SK-N-SH treated with all-trans-retinoic acid at 6 μM for 48 hours (cell line): ENCODE measurements at regions not wholly inside any gene's neighbourhood (a gene's known extent, or its start where the extent isn't known, plus 50 kb on each side); places are given as distances from the start of the nearest gene placed in this dataset.

Experiments used
- ATAC-seq: fragments of 200-7000 bp; cut with Tn5 transposase; 3 replicates; pipeline ENCODE4 v1.9.1; 2020; ENCODE audit warnings: mild to moderate bottlenecking, moderate library complexity
- ARNTL ChIP-seq: fragments of 450-650 bp; formaldehyde crosslinking; IDR thresholded peaks from 2 replicates; pipeline ENCODE4 v1.5.0; 2020; ENCODE audit warnings: low read depth, mild to moderate bottlenecking, moderate library complexity, borderline replicate concordance
- BACH2 ChIP-seq: fragments of 250-450 bp; sonication (Bioruptor Pico); IDR thresholded peaks from 2 replicates; pipeline ENCODE4 v1.9.0; 2021; ENCODE audit warnings: mild to moderate bottlenecking, borderline replicate concordance
- CSDC2 ChIP-seq: fragments of 250-450 bp; sonication (Bioruptor Pico); IDR thresholded peaks from 2 replicates; pipeline ENCODE4 v1.5.0; 2020; ENCODE audit warnings: mild to moderate bottlenecking, moderate library complexity
- ESRRG ChIP-seq: fragments of 250-450 bp; sonication (Bioruptor Pico); IDR thresholded peaks from 2 replicates; pipeline ENCODE4 v1.6.1; 2021; ENCODE audit warnings: mild to moderate bottlenecking
- GLIS3 ChIP-seq: fragments of 250-450 bp; sonication (Bioruptor Pico); IDR thresholded peaks from 2 replicates; pipeline ENCODE4 v1.5.0; 2020; ENCODE audit warnings: mild to moderate bottlenecking, moderate library complexity
- ISL1 ChIP-seq: fragments of 250-450 bp; sonication (Bioruptor Pico); IDR thresholded peaks from 2 replicates; pipeline ENCODE4 v2.1.2; 2022; ENCODE audit warnings: mild to moderate bottlenecking, moderate library complexity
- OSR1 ChIP-seq: fragments of 250-450 bp; sonication (Bioruptor Pico); IDR thresholded peaks from 2 replicates; pipeline ENCODE4 v1.8.0; 2022; ENCODE audit warnings: moderate library complexity, mild to moderate bottlenecking, inconsistent platforms
- RARB ChIP-seq: fragments of 250-450 bp; sonication (Bioruptor Pico); IDR thresholded peaks from 2 replicates; pipeline ENCODE4 v1.8.0; 2021; ENCODE audit warnings: mild to moderate bottlenecking, moderate library complexity
- TCF4 ChIP-seq: fragments of 250-450 bp; sonication (Bioruptor Pico); IDR thresholded peaks from 2 replicates; pipeline ENCODE4 v1.8.0; 2021; ENCODE audit warnings: mild to moderate bottlenecking, moderate library complexity, borderline replicate concordance
- TOX ChIP-seq: fragments of 250-450 bp; sonication (Bioruptor Pico); IDR thresholded peaks from 2 replicates; pipeline ENCODE4 v1.8.0; 2021; ENCODE audit warnings: mild to moderate bottlenecking, moderate library complexity, borderline replicate concordance
- ZFP3 ChIP-seq: fragments of 250-450 bp; sonication (Bioruptor Pico); IDR thresholded peaks from 2 replicates; pipeline ENCODE4 v1.5.0; 2020; ENCODE audit warnings: mild to moderate bottlenecking, moderate library complexity
- ZFP30 ChIP-seq: fragments of 450-650 bp; formaldehyde crosslinking; IDR thresholded peaks from 2 replicates; pipeline ENCODE4 v1.5.0; 2022; ENCODE audit warnings: mild to moderate bottlenecking, moderate library complexity
- ZNF8 ChIP-seq: fragments of 450-650 bp; formaldehyde crosslinking; IDR thresholded peaks from 2 replicates; pipeline ENCODE4 v1.5.0; 2020; ENCODE audit warnings: mild to moderate bottlenecking, moderate library complexity
- TF ChIP-seq, protein P1 (sequence below): fragments of 250-450 bp; sonication (Bioruptor Pico); IDR thresholded peaks from 2 replicates; pipeline ENCODE4 v1.8.0; 2020; ENCODE audit warnings: mild to moderate bottlenecking, moderate library complexity, borderline replicate concordance
- TF ChIP-seq, protein P2 (sequence below): fragments of 250-450 bp; sonication (Bioruptor Pico); IDR thresholded peaks from 2 replicates; pipeline ENCODE4 v1.5.1; 2021; ENCODE audit warnings: mild to moderate bottlenecking, moderate library complexity
- TF ChIP-seq, protein P3 (sequence below): fragments of 250-450 bp; sonication (Bioruptor Pico); IDR thresholded peaks from 2 replicates; pipeline ENCODE4 v1.5.0; 2020; ENCODE audit warnings: mild to moderate bottlenecking, moderate library complexity
- TF ChIP-seq, protein P4 (sequence below): fragments of 250-450 bp; sonication (Bioruptor Pico); IDR thresholded peaks from 2 replicates; pipeline ENCODE4 v1.8.0; 2021; ENCODE audit warnings: low read depth, mild to moderate bottlenecking, moderate library complexity, borderline replicate concordance

DNA sequence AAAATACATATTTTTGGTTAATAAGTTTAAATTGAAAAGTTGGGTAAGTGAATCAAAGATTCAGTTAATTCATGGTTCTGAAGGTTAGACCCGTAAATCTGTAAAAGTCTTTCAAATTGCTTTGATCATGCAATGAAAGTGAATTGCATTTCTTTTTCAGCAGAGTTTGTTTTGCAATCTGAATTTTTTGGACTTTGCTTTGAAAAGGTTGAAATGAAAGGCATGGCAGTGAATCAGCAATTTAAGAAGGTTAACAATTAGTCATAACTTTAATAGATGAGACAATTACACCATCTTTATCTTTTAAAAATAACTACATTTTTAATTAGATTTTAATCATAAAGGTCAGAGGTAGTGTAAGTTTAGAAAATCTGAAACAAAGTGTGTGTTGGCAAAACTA lies 310.9 kb upstream of the KCNJ16 start:
- ATAC-seq: no peak
- TF ChIP-seq TCF4 (CRISPR knock-in tag): no peak
- TF ChIP-seq RARB (CRISPR knock-in tag): no peak
- no peak for TF ChIP-seq OSR1 (CRISPR knock-in tag)
- no peak for TF ChIP-seq GLIS3 (CRISPR knock-in tag)
- TF ChIP-seq, protein P1, sequence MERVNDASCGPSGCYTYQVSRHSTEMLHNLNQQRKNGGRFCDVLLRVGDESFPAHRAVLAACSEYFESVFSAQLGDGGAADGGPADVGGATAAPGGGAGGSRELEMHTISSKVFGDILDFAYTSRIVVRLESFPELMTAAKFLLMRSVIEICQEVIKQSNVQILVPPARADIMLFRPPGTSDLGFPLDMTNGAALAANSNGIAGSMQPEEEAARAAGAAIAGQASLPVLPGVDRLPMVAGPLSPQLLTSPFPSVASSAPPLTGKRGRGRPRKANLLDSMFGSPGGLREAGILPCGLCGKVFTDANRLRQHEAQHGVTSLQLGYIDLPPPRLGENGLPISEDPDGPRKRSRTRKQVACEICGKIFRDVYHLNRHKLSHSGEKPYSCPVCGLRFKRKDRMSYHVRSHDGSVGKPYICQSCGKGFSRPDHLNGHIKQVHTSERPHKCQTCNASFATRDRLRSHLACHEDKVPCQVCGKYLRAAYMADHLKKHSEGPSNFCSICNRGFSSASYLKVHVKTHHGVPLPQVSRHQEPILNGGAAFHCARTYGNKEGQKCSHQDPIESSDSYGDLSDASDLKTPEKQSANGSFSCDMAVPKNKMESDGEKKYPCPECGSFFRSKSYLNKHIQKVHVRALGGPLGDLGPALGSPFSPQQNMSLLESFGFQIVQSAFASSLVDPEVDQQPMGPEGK (CRISPR knock-in tag): no peak
- no peak for TF ChIP-seq ISL1
- no peak for TF ChIP-seq ARNTL
- no peak for TF ChIP-seq ESRRG (CRISPR knock-in tag)
- TF ChIP-seq ZFP30 (CRISPR knock-in tag): no peak
- TF ChIP-seq TOX: no peak
- TF ChIP-seq, protein P2, sequence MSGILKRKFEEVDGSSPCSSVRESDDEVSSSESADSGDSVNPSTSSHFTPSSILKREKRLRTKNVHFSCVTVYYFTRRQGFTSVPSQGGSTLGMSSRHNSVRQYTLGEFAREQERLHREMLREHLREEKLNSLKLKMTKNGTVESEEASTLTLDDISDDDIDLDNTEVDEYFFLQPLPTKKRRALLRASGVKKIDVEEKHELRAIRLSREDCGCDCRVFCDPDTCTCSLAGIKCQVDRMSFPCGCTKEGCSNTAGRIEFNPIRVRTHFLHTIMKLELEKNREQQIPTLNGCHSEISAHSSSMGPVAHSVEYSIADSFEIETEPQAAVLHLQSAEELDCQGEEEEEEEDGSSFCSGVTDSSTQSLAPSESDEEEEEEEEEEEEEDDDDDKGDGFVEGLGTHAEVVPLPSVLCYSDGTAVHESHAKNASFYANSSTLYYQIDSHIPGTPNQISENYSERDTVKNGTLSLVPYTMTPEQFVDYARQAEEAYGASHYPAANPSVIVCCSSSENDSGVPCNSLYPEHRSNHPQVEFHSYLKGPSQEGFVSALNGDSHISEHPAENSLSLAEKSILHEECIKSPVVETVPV (CRISPR knock-in tag): no peak
- no peak for TF ChIP-seq CSDC2
- TF ChIP-seq, protein P3, sequence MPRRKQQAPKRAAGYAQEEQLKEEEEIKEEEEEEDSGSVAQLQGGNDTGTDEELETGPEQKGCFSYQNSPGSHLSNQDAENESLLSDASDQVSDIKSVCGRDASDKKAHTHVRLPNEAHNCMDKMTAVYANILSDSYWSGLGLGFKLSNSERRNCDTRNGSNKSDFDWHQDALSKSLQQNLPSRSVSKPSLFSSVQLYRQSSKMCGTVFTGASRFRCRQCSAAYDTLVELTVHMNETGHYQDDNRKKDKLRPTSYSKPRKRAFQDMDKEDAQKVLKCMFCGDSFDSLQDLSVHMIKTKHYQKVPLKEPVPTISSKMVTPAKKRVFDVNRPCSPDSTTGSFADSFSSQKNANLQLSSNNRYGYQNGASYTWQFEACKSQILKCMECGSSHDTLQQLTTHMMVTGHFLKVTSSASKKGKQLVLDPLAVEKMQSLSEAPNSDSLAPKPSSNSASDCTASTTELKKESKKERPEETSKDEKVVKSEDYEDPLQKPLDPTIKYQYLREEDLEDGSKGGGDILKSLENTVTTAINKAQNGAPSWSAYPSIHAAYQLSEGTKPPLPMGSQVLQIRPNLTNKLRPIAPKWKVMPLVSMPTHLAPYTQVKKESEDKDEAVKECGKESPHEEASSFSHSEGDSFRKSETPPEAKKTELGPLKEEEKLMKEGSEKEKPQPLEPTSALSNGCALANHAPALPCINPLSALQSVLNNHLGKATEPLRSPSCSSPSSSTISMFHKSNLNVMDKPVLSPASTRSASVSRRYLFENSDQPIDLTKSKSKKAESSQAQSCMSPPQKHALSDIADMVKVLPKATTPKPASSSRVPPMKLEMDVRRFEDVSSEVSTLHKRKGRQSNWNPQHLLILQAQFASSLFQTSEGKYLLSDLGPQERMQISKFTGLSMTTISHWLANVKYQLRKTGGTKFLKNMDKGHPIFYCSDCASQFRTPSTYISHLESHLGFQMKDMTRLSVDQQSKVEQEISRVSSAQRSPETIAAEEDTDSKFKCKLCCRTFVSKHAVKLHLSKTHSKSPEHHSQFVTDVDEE (CRISPR knock-in tag): no peak
- TF ChIP-seq, all 23 proteins: peak for 0

DNA sequence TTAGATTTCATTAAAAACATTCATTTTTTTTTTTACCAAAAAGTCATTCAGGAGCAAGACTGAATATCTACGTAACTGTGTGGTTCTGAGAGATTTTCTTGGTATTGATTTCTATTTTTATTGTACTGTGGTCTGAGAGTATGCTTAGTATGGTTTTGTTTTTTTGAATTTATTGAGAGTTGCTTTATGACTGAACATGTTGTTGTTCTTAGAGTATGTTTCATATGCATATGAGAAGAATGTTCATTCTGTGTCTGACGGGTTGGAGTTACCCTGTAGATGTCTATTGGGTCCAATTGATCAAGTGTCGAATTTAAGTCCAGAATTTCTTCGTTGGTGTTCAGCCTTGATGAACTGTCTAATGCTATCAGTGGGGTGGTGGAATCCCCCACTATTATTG lies 306.0 kb upstream of the KCNJ16 start:
- no peak for TF ChIP-seq BACH2 (CRISPR knock-in tag)
- TF ChIP-seq, protein P1 (CRISPR knock-in tag): no peak
- no peak for TF ChIP-seq ZNF8 (CRISPR knock-in tag)
- TF ChIP-seq ISL1: no peak
- TF ChIP-seq, protein P4, sequence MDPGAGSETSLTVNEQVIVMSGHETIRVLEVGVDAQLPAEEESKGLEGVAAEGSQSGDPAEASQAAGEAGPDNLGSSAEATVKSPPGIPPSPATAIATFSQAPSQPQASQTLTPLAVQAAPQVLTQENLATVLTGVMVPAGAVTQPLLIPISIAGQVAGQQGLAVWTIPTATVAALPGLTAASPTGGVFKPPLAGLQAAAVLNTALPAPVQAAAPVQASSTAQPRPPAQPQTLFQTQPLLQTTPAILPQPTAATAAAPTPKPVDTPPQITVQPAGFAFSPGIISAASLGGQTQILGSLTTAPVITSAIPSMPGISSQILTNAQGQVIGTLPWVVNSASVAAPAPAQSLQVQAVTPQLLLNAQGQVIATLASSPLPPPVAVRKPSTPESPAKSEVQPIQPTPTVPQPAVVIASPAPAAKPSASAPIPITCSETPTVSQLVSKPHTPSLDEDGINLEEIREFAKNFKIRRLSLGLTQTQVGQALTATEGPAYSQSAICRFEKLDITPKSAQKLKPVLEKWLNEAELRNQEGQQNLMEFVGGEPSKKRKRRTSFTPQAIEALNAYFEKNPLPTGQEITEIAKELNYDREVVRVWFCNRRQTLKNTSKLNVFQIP (CRISPR knock-in tag): no peak
- no peak for ATAC-seq

DNA sequence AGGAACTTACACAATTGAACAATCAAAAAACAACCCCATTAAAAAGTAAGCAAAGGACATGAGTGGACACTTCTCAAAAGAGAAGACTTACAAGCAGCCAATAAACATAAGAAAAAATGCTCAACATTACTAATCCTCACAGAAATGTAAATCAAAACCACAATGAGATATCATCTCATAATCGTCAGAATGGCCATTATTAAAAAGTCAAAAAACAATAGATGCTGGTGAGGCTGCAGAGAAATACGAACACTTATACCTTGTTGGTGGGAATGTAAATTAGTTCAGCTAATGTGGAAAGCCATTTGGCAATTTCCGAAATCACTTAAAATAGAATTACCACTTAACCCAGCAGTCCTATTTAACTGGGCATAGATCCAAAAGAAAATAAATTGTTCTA lies 301.9 kb upstream of the KCNJ16 start:
- 0 out of 3 replicates have a peak, but pooled peaks have one; percentile 44 for ATAC-seq
- TF ChIP-seq ZNF8 (CRISPR knock-in tag) (no peak), ISL1 (peak; percentile 56; the same call in 1 of the 2 replicates), ZFP3 (no peak)
- TF ChIP-seq, protein P3 (CRISPR knock-in tag): no peak
- TF ChIP-seq, protein P2 (CRISPR knock-in tag): no peak
